Activated T-helper 1 cell treated with anti-CD3 and anti-CD28 coated beads, Interleukin-12 subunit alpha, Interleukin-12 subunit beta, Interleukin-2, Interleukin-4 antibody, amounts not matched to agents 30 ng/mL and 10 ng/mL and 1 ng/mL, durations not matched to agents 14 hours and 24 hours and 36 hours (primary cell): ENCODE measurements at regions not wholly inside any gene's neighbourhood (a gene's known extent, or its start where the extent isn't known, plus 50 kb on each side); places are given as distances from the start of the nearest gene placed in this dataset.

Experiments used
- DNase-seq: peaks from one replicate; pipeline ENCODE4 v3.0.0; 2021; ENCODE audit warnings: low spot score
- H3K27ac Mint-ChIP-seq: one replicate; pipeline ENCODE4 v1.8.0; 2021; ENCODE audit warnings: mild to moderate bottlenecking, mixed read lengths
- H3K27me3 Mint-ChIP-seq: one replicate; pipeline ENCODE4 v1.8.0; 2022; ENCODE audit warnings: mild to moderate bottlenecking, moderate library complexity, mixed read lengths; ENCODE audit not compliant: insufficient read depth
- H3K36me3 Mint-ChIP-seq: one replicate; pipeline ENCODE4 v1.8.0; 2021; ENCODE audit warnings: low read depth, mixed read lengths
- H3K4me1 Mint-ChIP-seq: one replicate; pipeline ENCODE4 v1.8.0; 2021; ENCODE audit warnings: low read depth, mixed read lengths
- H3K4me3 Mint-ChIP-seq: one replicate; pipeline ENCODE4 v1.8.0; 2021; ENCODE audit warnings: mild to moderate bottlenecking, moderate library complexity, mixed read lengths
- H3K9me3 Mint-ChIP-seq: one replicate; pipeline ENCODE4 v1.8.0; 2021; ENCODE audit warnings: mixed read lengths
- intact Hi-C: fragments of 100-400 bp; cut with micrococcal nuclease; formaldehyde crosslinking; loops from one replicate; pipeline ENCODE4 v1.15.1; 2024

- Mint-ChIP-seq H3K36me3 (no peaks in the 10 kb centered on the region), H3K27me3 (peaks cover 2% of the 10 kb centered on the region), H3K4me3 (no peak overlapping the region), H3K27ac (no peak overlapping the region), H3K4me1 (no peaks in the 10 kb centered on the region), H3K9me3 (no peaks in the 10 kb centered on the region)
- no peak for DNase-seq
- intact Hi-C loops = no loop called here
Measured at GRCh38 chr12:22828066-22828465, 203.1 kb downstream of the ETNK1 start.

- Mint-ChIP-seq H3K36me3 (no peaks in the 10 kb centered on the region), H3K4me3 (no peak overlapping the region), H3K4me1 (no peaks in the 10 kb centered on the region), H3K27ac (no peak overlapping the region), H3K27me3 (no peaks in the 10 kb centered on the region), H3K9me3 (no peaks in the 10 kb centered on the region)
- no peak for DNase-seq
- intact Hi-C loops = no loop called here
Measured at GRCh38 chr12:22835431-22835830, 210.5 kb downstream of the ETNK1 start.

GRCh38 chr12:22850185-22850584 lies 225.2 kb downstream of the ETNK1 start:
- Mint-ChIP-seq H3K36me3 (no peaks in the 10 kb centered on the region), H3K4me1 (no peaks in the 10 kb centered on the region), H3K4me3 (no peak overlapping the region), H3K27ac (no peak overlapping the region), H3K9me3 (no peaks in the 10 kb centered on the region), H3K27me3 (no peaks in the 10 kb centered on the region)
- no peak for DNase-seq
- intact Hi-C loops = no loop called here

- intact Hi-C loops = no loop called here
- Mint-ChIP-seq H3K9me3 (no peaks in the 10 kb centered on the region), H3K4me1 (no peaks in the 10 kb centered on the region), H3K4me3 (no peak overlapping the region), H3K36me3 (no peaks in the 10 kb centered on the region), H3K27me3 (no peaks in the 10 kb centered on the region), H3K27ac (no peak overlapping the region)
- no peak for DNase-seq
Measured at GRCh38 chr12:22851532-22851931, 226.6 kb downstream of the ETNK1 start.

- no peak for DNase-seq
- intact Hi-C loops = loop anchor here (5.0 kb wide), 1 partner anchor 168 kb away; no protein-coding TSS in a partner anchor
- Mint-ChIP-seq H3K4me1 (no peaks in the 10 kb centered on the region), H3K9me3 (no peaks in the 10 kb centered on the region), H3K4me3 (no peak overlapping the region), H3K27ac (no peak overlapping the region), H3K36me3 (no peaks in the 10 kb centered on the region), H3K27me3 (no peaks in the 10 kb centered on the region)
Measured at GRCh38 chr12:22855456-22855855, 230.5 kb downstream of the ETNK1 start.

- intact Hi-C loops = loop anchor here (2.0 to 5.0 kb wide), 2 partner anchors 169 to 1981 kb away; no protein-coding TSS in a partner anchor
- no peak for DNase-seq
- no peaks in the 10 kb centered on the region for H3K9me3 Mint-ChIP-seq
- H3K27me3 Mint-ChIP-seq = peaks cover 2% of the 10 kb centered on the region
- H3K36me3 Mint-ChIP-seq = no peaks in the 10 kb centered on the region
- no peak overlapping the region for H3K27ac Mint-ChIP-seq
- no peaks in the 10 kb centered on the region for H3K4me1 Mint-ChIP-seq
- no peak overlapping the region for H3K4me3 Mint-ChIP-seq
Measured at GRCh38 chr12:22856178-22856577, 231.2 kb downstream of the ETNK1 start.

GRCh38 chr12:22858849-22859570 lies 234.0 kb downstream of the ETNK1 start:
- Mint-ChIP-seq H3K27ac (no peak overlapping the region), H3K9me3 (no peaks in the 10 kb centered on the region), H3K4me3 (no peak overlapping the region), H3K4me1 (no peaks in the 10 kb centered on the region), H3K27me3 (peaks cover 2% of the 10 kb centered on the region), H3K36me3 (no peaks in the 10 kb centered on the region)
- intact Hi-C loops = loop anchor here (5.0 kb wide), 1 partner anchor 172 kb away; no protein-coding TSS in a partner anchor
- no peak for DNase-seq

GRCh38 chr12:22860926-22861325 lies 236.0 kb downstream of the ETNK1 start:
- Mint-ChIP-seq H3K9me3 (no peaks in the 10 kb centered on the region), H3K4me3 (no peak overlapping the region), H3K27me3 (peaks cover 2% of the 10 kb centered on the region), H3K27ac (no peak overlapping the region), H3K36me3 (no peaks in the 10 kb centered on the region), H3K4me1 (no peaks in the 10 kb centered on the region)
- intact Hi-C loops = no loop called here
- no peak for DNase-seq

GRCh38 chr12:22865822-22866221 lies 240.9 kb downstream of the ETNK1 start:
- Mint-ChIP-seq H3K36me3 (no peaks in the 10 kb centered on the region), H3K27ac (no peak overlapping the region), H3K4me3 (no peak overlapping the region), H3K9me3 (no peaks in the 10 kb centered on the region), H3K4me1 (no peaks in the 10 kb centered on the region), H3K27me3 (peaks cover under 1% of the 10 kb centered on the region)
- intact Hi-C loops = no loop called here
- DNase-seq = no peak

- DNase-seq = no peak
- Mint-ChIP-seq H3K4me1 (no peaks in the 10 kb centered on the region), H3K36me3 (no peaks in the 10 kb centered on the region), H3K9me3 (no peaks in the 10 kb centered on the region), H3K27ac (no peak overlapping the region), H3K27me3 (no peaks in the 10 kb centered on the region), H3K4me3 (no peak overlapping the region)
- intact Hi-C loops = no loop called here
Measured at GRCh38 chr12:22866406-22866805, 241.4 kb downstream of the ETNK1 start.

- Mint-ChIP-seq H3K36me3 (no peaks in the 10 kb centered on the region), H3K9me3 (no peaks in the 10 kb centered on the region), H3K4me3 (no peak overlapping the region), H3K4me1 (no peaks in the 10 kb centered on the region), H3K27ac (no peak overlapping the region), H3K27me3 (no peaks in the 10 kb centered on the region)
- intact Hi-C loops = no loop called here
- no peak for DNase-seq
Measured at GRCh38 chr12:22874151-22874550, 249.2 kb downstream of the ETNK1 start.

GRCh38 chr12:22876262-22876661 lies 251.3 kb downstream of the ETNK1 start:
- Mint-ChIP-seq H3K27me3 (no peaks in the 10 kb centered on the region), H3K4me1 (no peaks in the 10 kb centered on the region), H3K27ac (no peak overlapping the region), H3K36me3 (no peaks in the 10 kb centered on the region), H3K9me3 (no peaks in the 10 kb centered on the region), H3K4me3 (no peak overlapping the region)
- no peak for DNase-seq
- intact Hi-C loops = no loop called here

GRCh38 chr12:22879203-22879602 lies 254.2 kb downstream of the ETNK1 start:
- intact Hi-C loops = no loop called here
- H3K9me3 Mint-ChIP-seq = no peaks in the 10 kb centered on the region
- DNase-seq = no peak
- H3K4me1 Mint-ChIP-seq = no peaks in the 10 kb centered on the region
- H3K27ac Mint-ChIP-seq = no peak overlapping the region
- no peaks in the 10 kb centered on the region for H3K36me3 Mint-ChIP-seq
- no peaks in the 10 kb centered on the region for H3K27me3 Mint-ChIP-seq
- H3K4me3 Mint-ChIP-seq = no peak overlapping the region

- Mint-ChIP-seq H3K27ac (no peak overlapping the region), H3K36me3 (no peaks in the 10 kb centered on the region), H3K4me1 (no peaks in the 10 kb centered on the region), H3K9me3 (no peaks in the 10 kb centered on the region), H3K4me3 (no peak overlapping the region), H3K27me3 (no peaks in the 10 kb centered on the region)
- intact Hi-C loops = no loop called here
- no peak for DNase-seq
Measured at GRCh38 chr12:22880331-22880730, 255.4 kb downstream of the ETNK1 start.
